GM23338 (cell line): ENCODE measurements at regions not wholly inside any gene's neighbourhood (a gene's known extent, or its start where the extent isn't known, plus 50 kb on each side); places are given as distances from the start of the nearest gene placed in this dataset.

Source experiments
- ATAC-seq: fragments of 200-7000 bp; cut with Tn5 transposase; 3 replicates; pipeline ENCODE4 v1.9.1; 2020
- DNase-seq: peaks from one replicate; pipeline ENCODE4 v3.0.0-alpha.2; 2015; ENCODE audit warnings: low spot score
- H2AFZ ChIP-seq: fragments of 200-600 bp; sonication (generic); 2 replicates; pipeline ENCODE4 v1.8.0; 2016; ENCODE audit warnings: antibody characterized with exemption, mild to moderate bottlenecking, moderate library complexity
- H3F3A ChIP-seq: fragments of 200-600 bp; sonication (generic); replicated peaks from 2 replicates; pipeline ENCODE4 v1.8.0; 2017; ENCODE audit warnings: antibody characterized with exemption, mixed run types, low read depth
- H3K27ac ChIP-seq: fragments of 200-600 bp; sonication (generic); 2 replicates; pipeline ENCODE4 v1.6.1; 2016; ENCODE audit warnings: low read depth
- H3K27me3 ChIP-seq: fragments of 200-600 bp; sonication (generic); 2 replicates; pipeline ENCODE4 v1.8.0; 2016; ENCODE audit warnings: mild to moderate bottlenecking, mixed run types, moderate library complexity; ENCODE audit not compliant: insufficient read depth
- H3K36me3 ChIP-seq: fragments of 200-600 bp; sonication (generic); 2 replicates; pipeline ENCODE4 v1.8.0; 2016; ENCODE audit warnings: mild to moderate bottlenecking; ENCODE audit not compliant: insufficient read depth
- H3K4me1 ChIP-seq: fragments of 200-600 bp; sonication (generic); 2 replicates; pipeline ENCODE4 v1.8.0; 2016; ENCODE audit warnings: mild to moderate bottlenecking, moderate library complexity; ENCODE audit not compliant: insufficient read depth
- H3K4me2 ChIP-seq: fragments of 200-600 bp; sonication (generic); 2 replicates; pipeline ENCODE4 v1.7.1; 2017; ENCODE audit warnings: mixed run types
- H3K4me3 ChIP-seq: fragments of 200-600 bp; sonication (generic); 2 replicates; pipeline ENCODE4 v1.6.1; 2016; ENCODE audit warnings: mixed run types
- H3K79me2 ChIP-seq: fragments of 200-600 bp; sonication (generic); replicated peaks from 2 replicates; pipeline ENCODE4 v1.8.0; 2017; ENCODE audit warnings: mild to moderate bottlenecking; ENCODE audit not compliant: insufficient read depth
- H3K9me2 ChIP-seq: fragments of 200-600 bp; sonication (generic); 2 replicates; pipeline ENCODE4 v1.8.0; 2017; ENCODE audit not compliant: insufficient read depth
- H4K20me1 ChIP-seq: fragments of 200-600 bp; sonication (generic); replicated peaks from 2 replicates; pipeline ENCODE4 v1.8.0; 2017; ENCODE audit warnings: mild to moderate bottlenecking; ENCODE audit not compliant: insufficient read depth
- H3K27ac Mint-ChIP-seq: 2 replicates; pipeline ENCODE4 v1.8.0; 2020; ENCODE audit warnings: inconsistent platforms, mild to moderate bottlenecking, moderate library complexity, mixed read lengths
- H3K27me3 Mint-ChIP-seq: 3 replicates; pipeline ENCODE4 v1.8.0; 2022; ENCODE audit warnings: low read depth, mild to moderate bottlenecking, moderate library complexity, mixed read lengths, inconsistent platforms; ENCODE audit not compliant: insufficient read depth, poor library complexity
- H3K36me3 Mint-ChIP-seq: 3 replicates; pipeline ENCODE4 v1.8.0; 2021; ENCODE audit warnings: low read depth, mild to moderate bottlenecking, inconsistent platforms, moderate library complexity, mixed read lengths
- H3K4me1 Mint-ChIP-seq: 3 replicates; pipeline ENCODE4 v1.8.0; 2020; ENCODE audit warnings: mild to moderate bottlenecking, inconsistent platforms, mixed read lengths
- H3K4me3 Mint-ChIP-seq: 3 replicates; pipeline ENCODE4 v1.8.0; 2021; ENCODE audit warnings: moderate library complexity, mild to moderate bottlenecking, inconsistent platforms, mixed read lengths
- H3K9me3 Mint-ChIP-seq: 3 replicates; pipeline ENCODE4 v1.8.0; 2020; ENCODE audit warnings: moderate library complexity, mild to moderate bottlenecking, inconsistent platforms, mixed read lengths
- CTCF ChIP-seq, 2 experiments: fragments of 200-600 bp in 1 of 2; sonication (generic) in 1 of 2; conservative IDR thresholded peaks; 2 replicates each; pipeline versions ENCODE4 v1.5.1 to v1.6.1; 2016 to 2017; ENCODE audit warnings: antibody characterized with exemption in 2 of 2, low read depth in 2 of 2, mild to moderate bottlenecking in 2 of 2, moderate library complexity in 1 of 2
- ETS1 ChIP-seq: IDR thresholded peaks from 2 replicates; pipeline ENCODE4 v1.6.1; 2016; ENCODE audit warnings: antibody characterized with exemption
- EZH2 ChIP-seq: fragments of 200-600 bp; sonication (generic); IDR thresholded peaks from one replicate; pipeline ENCODE4 v1.8.0; 2017; ENCODE audit warnings: antibody characterized with exemption, mild to moderate bottlenecking, low read depth; ENCODE audit not compliant: unreplicated experiment
- EZH2phosphoT487 ChIP-seq: fragments of 200-600 bp; sonication (generic); IDR thresholded peaks from one replicate; pipeline ENCODE4 v1.8.1; 2018; ENCODE audit warnings: antibody characterized with exemption; ENCODE audit not compliant: unreplicated experiment
- JUNB ChIP-seq: IDR thresholded peaks from one replicate; pipeline ENCODE4 v1.6.1; 2016; ENCODE audit warnings: antibody characterized with exemption; ENCODE audit not compliant: unreplicated experiment
- NANOG ChIP-seq: IDR thresholded peaks from 2 replicates; pipeline ENCODE4 v1.6.1; 2016; ENCODE audit warnings: antibody characterized with exemption, borderline replicate concordance
- POLR2AphosphoS5 ChIP-seq: IDR thresholded peaks from 2 replicates; pipeline ENCODE4 v1.6.1; 2016; ENCODE audit warnings: antibody characterized with exemption, low read depth
- STAT1 ChIP-seq: IDR thresholded peaks from one replicate; pipeline ENCODE4 v1.6.1; 2016; ENCODE audit warnings: antibody characterized with exemption; ENCODE audit not compliant: unreplicated experiment
- ZNF114 ChIP-seq: fragments of 250-450 bp; sonication (Bioruptor Pico); IDR thresholded peaks from 2 replicates; pipeline ENCODE4 v1.5.0; 2020; ENCODE audit warnings: mild to moderate bottlenecking, moderate library complexity
- TF ChIP-seq, protein P1 (sequence below): IDR thresholded peaks from one replicate; pipeline ENCODE4 v1.6.1; 2018; ENCODE audit warnings: antibody characterized with exemption; ENCODE audit not compliant: unreplicated experiment

GRCh38 chr2:172288603-172289002 lies 138.8 kb upstream of the ITGA6 start (continued):
- TF ChIP-seq, protein P1, sequence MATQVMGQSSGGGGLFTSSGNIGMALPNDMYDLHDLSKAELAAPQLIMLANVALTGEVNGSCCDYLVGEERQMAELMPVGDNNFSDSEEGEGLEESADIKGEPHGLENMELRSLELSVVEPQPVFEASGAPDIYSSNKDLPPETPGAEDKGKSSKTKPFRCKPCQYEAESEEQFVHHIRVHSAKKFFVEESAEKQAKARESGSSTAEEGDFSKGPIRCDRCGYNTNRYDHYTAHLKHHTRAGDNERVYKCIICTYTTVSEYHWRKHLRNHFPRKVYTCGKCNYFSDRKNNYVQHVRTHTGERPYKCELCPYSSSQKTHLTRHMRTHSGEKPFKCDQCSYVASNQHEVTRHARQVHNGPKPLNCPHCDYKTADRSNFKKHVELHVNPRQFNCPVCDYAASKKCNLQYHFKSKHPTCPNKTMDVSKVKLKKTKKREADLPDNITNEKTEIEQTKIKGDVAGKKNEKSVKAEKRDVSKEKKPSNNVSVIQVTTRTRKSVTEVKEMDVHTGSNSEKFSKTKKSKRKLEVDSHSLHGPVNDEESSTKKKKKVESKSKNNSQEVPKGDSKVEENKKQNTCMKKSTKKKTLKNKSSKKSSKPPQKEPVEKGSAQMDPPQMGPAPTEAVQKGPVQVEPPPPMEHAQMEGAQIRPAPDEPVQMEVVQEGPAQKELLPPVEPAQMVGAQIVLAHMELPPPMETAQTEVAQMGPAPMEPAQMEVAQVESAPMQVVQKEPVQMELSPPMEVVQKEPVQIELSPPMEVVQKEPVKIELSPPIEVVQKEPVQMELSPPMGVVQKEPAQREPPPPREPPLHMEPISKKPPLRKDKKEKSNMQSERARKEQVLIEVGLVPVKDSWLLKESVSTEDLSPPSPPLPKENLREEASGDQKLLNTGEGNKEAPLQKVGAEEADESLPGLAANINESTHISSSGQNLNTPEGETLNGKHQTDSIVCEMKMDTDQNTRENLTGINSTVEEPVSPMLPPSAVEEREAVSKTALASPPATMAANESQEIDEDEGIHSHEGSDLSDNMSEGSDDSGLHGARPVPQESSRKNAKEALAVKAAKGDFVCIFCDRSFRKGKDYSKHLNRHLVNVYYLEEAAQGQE: no peak
- TF ChIP-seq EZH2 (no peak), STAT1 (no peak), POLR2AphosphoS5 (no peak)

GRCh38 chr2:172293952-172294351 lies 133.4 kb upstream of the ITGA6 start:
- Histone ChIP-seq H3K27me3 (peaks cover 38% of the 10 kb centered on the region; the same call in 1 of the 2 replicates), H3K4me1 (peaks cover 26% of the 10 kb centered on the region), H3K4me3 (no peak overlapping the region), H3K79me2 (no peaks in the 10 kb centered on the region), H2AFZ (no peak overlapping the region), H3F3A (no peaks in the 10 kb centered on the region), H3K9me2 (peaks cover 14% of the 10 kb centered on the region; the same call in 1 of the 2 replicates), H4K20me1 (no peaks in the 10 kb centered on the region), H3K27ac (no peak overlapping the region), H3K36me3 (no peaks in the 10 kb centered on the region), H3K4me2 (no peak overlapping the region)
- peaks cover 3% of the 10 kb centered on the region; the same call in 1 of the 3 replicates for H3K36me3 Mint-ChIP-seq
- no peak for ATAC-seq
- H3K27me3 Mint-ChIP-seq: peaks cover 11% of the 10 kb centered on the region
- peaks cover 30% of the 10 kb centered on the region for H3K4me1 Mint-ChIP-seq
- H3K9me3 Mint-ChIP-seq: peaks cover 3% of the 10 kb centered on the region; the same call in 2 of the 3 replicates
- H3K4me3 Mint-ChIP-seq: no peak overlapping the region
- no peak for DNase-seq
- no peak overlapping the region for H3K27ac Mint-ChIP-seq
- TF ChIP-seq, protein P1: no peak
- TF ChIP-seq ETS1 (no peak), NANOG (no peak), ZNF114 (CRISPR knock-in tag) (no peak), STAT1 (no peak), EZH2 (no peak), EZH2phosphoT487 (no peak), JUNB (no peak), CTCF (conservative IDR thresholded peaks at IDR 0.05; ENCODE audit: low read depth in 2 of 2) (no peak)
